ENCODE measurements at regions not wholly inside any gene's neighbourhood (a gene's known extent, or its start where the extent isn't known, plus 50 kb on each side); places are given as distances from the start of the nearest gene placed in this dataset.
A peak's percentile ranks its signal among the peaks of the same experiment; 100 is the strongest.

DNA sequence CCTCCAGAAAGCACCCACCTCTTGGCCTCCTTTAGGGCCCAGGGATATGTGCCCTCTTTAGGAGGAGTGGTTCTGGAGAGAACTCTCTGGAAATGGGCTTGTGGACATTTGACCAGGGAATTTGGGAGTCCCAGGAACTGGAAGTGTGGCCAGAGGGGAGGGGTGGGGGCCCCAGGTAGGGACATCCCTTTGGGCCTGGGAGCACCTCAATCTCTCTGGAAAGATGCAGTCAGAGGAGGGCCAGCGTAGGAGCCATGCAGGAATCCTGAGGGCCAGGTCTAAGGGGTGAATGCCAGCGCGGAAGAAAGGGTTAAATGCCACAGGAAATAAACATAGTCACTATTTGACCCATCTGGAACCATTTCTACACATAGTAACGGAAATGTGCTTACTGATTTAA lies 50.3 kb upstream of the ITGA11 start:
- no peak overlapping the region for H3K27ac ChIP-seq
- DNase-seq: no peak
- H3K9me3 ChIP-seq: no peaks in the 10 kb centered on the region
- intact Hi-C loops (cut with DNase I): no loop called here
- peaks cover 17% of the 10 kb centered on the region for H3K4me1 ChIP-seq (ENCODE audit: insufficient read depth)
- no peaks in the 10 kb centered on the region for H3K27me3 ChIP-seq
- H3K4me3 ChIP-seq: no peak overlapping the region
- TF ChIP-seq CTCF (IDR thresholded peaks at IDR 0.05) (no peak), POLR2A (IDR thresholded peaks at IDR 0.05) (no peak), EP300 (IDR thresholded peaks at IDR 0.05) (no peak)
- 86 to 95% (median 86%) methylated on average over 4 of the region's 4 CpGs for WGBS, 3 donors
- H3K36me3 ChIP-seq: no peaks in the 10 kb centered on the region

- Histone ChIP-seq H3K9me3 (no peaks in the 10 kb centered on the region), H3K27ac (no peak overlapping the region), H3K36me3 (no peaks in the 10 kb centered on the region), H3K4me1 (ENCODE audit: insufficient read depth) (peaks cover 17% of the 10 kb centered on the region), H3K27me3 (no peaks in the 10 kb centered on the region), H3K4me3 (no peak overlapping the region)
- intact Hi-C loops (cut with DNase I): no loop called here
- no peak for DNase-seq
- 42 to 54% (median 45%) methylated on average over 3 of the region's 3 CpGs for WGBS, 3 donors
- TF ChIP-seq EP300 (IDR thresholded peaks at IDR 0.05): no peak
Measured at GRCh38 chr15:68483165-68483564, 51.2 kb upstream of the ITGA11 start.

DNA sequence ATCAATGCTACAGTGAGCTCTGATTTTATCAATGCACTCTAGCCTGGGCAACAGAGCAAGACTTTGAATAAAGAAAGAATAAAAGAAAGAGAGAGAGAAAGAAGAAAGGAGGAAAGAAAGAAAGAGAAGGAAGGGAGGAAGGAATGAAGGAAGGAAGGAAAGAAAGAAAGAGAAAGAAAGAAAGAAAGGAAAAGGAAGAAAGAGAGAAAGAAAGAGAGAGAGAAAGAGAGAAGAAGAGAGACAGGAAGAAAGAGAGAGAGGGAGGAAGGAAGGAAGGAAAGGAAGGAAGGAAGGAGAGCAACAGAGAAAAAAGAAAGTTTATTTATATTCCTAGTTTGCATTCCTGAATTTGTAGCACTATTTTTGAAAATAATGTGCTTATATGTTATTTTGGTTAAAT lies 52.3 kb upstream of the ITGA11 start:
- peak overlapping the region in 1 of 2 donors; percentile 23 for H3K27ac ChIP-seq
- intact Hi-C loops (cut with DNase I): no loop called here
- no peak overlapping the region for H3K4me3 ChIP-seq
- H3K4me1 ChIP-seq (ENCODE audit: insufficient read depth): peaks cover 14% of the 10 kb centered on the region
- no peak for DNase-seq
- H3K27me3 ChIP-seq: no peaks in the 10 kb centered on the region
- no peaks in the 10 kb centered on the region for H3K36me3 ChIP-seq
- H3K9me3 ChIP-seq: no peaks in the 10 kb centered on the region
- no peak for TF ChIP-seq EP300 (IDR thresholded peaks at IDR 0.05)
- TF ChIP-seq POLR2A (IDR thresholded peaks at IDR 0.05): no peak
- no peak for TF ChIP-seq CTCF (IDR thresholded peaks at IDR 0.05)

GRCh38 chr15:68484696-68485400 lies 52.9 kb upstream of the ITGA11 start:
- peaks cover 12% of the 10 kb centered on the region for H3K4me1 ChIP-seq (ENCODE audit: insufficient read depth)
- H3K27ac ChIP-seq: peak overlapping the region; percentile 23 to 76
- H3K36me3 ChIP-seq: no peaks in the 10 kb centered on the region
- H3K27me3 ChIP-seq: no peaks in the 10 kb centered on the region
- WGBS, 3 donors: 7 to 20% (median 15%) methylated on average over 14 of the region's 14 CpGs
- DNase-seq: peak; percentile 22 to 51 (median 44)
- TF ChIP-seq POLR2A (IDR thresholded peaks at IDR 0.05): no peak
- TF ChIP-seq EP300 (IDR thresholded peaks at IDR 0.05): no peak
- no peak for TF ChIP-seq CTCF (IDR thresholded peaks at IDR 0.05)
- H3K9me3 ChIP-seq: no peaks in the 10 kb centered on the region
- intact Hi-C loops (cut with DNase I): no loop called here
- H3K4me3 ChIP-seq: no peak overlapping the region

GRCh38 chr15:68485721-68486360 lies 53.9 kb upstream of the ITGA11 start:
- Histone ChIP-seq H3K9me3 (no peaks in the 10 kb centered on the region), H3K4me1 (ENCODE audit: insufficient read depth) (peaks cover 12% of the 10 kb centered on the region), H3K27me3 (no peaks in the 10 kb centered on the region), H3K4me3 (no peak overlapping the region), H3K36me3 (no peaks in the 10 kb centered on the region), H3K27ac (no peak overlapping the region)
- TF ChIP-seq EP300 (IDR thresholded peaks at IDR 0.05) (no peak), CTCF (IDR thresholded peaks at IDR 0.05) (no peak), POLR2A (IDR thresholded peaks at IDR 0.05) (no peak)
- 88 to 93% (median 90%) methylated on average over 6 of the region's 6 CpGs for WGBS, 3 donors
- no peak for DNase-seq
- intact Hi-C loops (cut with DNase I): no loop called here
